ENCODE measurements at regions not wholly inside any gene's neighbourhood (a gene's known extent, or its start where the extent isn't known, plus 50 kb on each side); places are given as distances from the start of the nearest gene placed in this dataset.

GRCh38 chr1:96365076-96365475 lies 356.5 kb upstream of the PTBP2 start:
- TF ChIP-seq CTCF (IDR thresholded peaks at IDR 0.05; ENCODE audit: insufficient read depth, low read depth, low read length): no peak
- no peak overlapping the region for H3K4me3 ChIP-seq (ENCODE audit: low read depth, low read length)
- no peak for DNase-seq (ENCODE audit: low read depth)

- no peak for TF ChIP-seq CTCF (IDR thresholded peaks at IDR 0.05; ENCODE audit: insufficient read depth, low read depth, low read length)
- H3K4me3 ChIP-seq (ENCODE audit: low read depth, low read length): no peak overlapping the region
- DNase-seq (ENCODE audit: low read depth): peak; percentile 65
These were observed 355.8 kb upstream of the PTBP2 start for GRCh38 chr1:96365596-96366390.

- no peak for TF ChIP-seq CTCF (IDR thresholded peaks at IDR 0.05; ENCODE audit: insufficient read depth, low read depth, low read length)
- DNase-seq (ENCODE audit: low read depth): peak; percentile 52
- no peak overlapping the region for H3K4me3 ChIP-seq (ENCODE audit: low read depth, low read length)
These were observed 355.1 kb upstream of the PTBP2 start for GRCh38 chr1:96366516-96366915.

- DNase-seq (ENCODE audit: low read depth): no peak
- no peak overlapping the region for H3K4me3 ChIP-seq (ENCODE audit: low read depth, low read length)
- no peak for TF ChIP-seq CTCF (IDR thresholded peaks at IDR 0.05; ENCODE audit: insufficient read depth, low read depth, low read length)
These were observed 353.8 kb upstream of the PTBP2 start for GRCh38 chr1:96367791-96368190.

GRCh38 chr1:96370757-96371156 lies 350.8 kb upstream of the PTBP2 start:
- no peak for TF ChIP-seq CTCF (IDR thresholded peaks at IDR 0.05; ENCODE audit: insufficient read depth, low read depth, low read length)
- H3K4me3 ChIP-seq (ENCODE audit: low read depth, low read length): no peak overlapping the region

GRCh38 chr1:96372881-96373280 lies 348.7 kb upstream of the PTBP2 start:
- H3K4me3 ChIP-seq (ENCODE audit: low read depth, low read length): no peak overlapping the region
- no peak for TF ChIP-seq CTCF (IDR thresholded peaks at IDR 0.05; ENCODE audit: insufficient read depth, low read depth, low read length)
- DNase-seq (ENCODE audit: low read depth): no peak

More at GRCh38 chr1:96370757-96371156, 350.8 kb upstream of the PTBP2 start:
- DNase-seq (ENCODE audit: low read depth): peak; percentile 92
